SKM-1 (cell line): ENCODE measurements at regions not wholly inside any gene's neighbourhood (a gene's known extent, or its start where the extent isn't known, plus 50 kb on each side); places are given as distances from the start of the nearest gene placed in this dataset.
"Not testable (repeated sequence)": the region's sequence is repeated elsewhere in the genome, so short reads cannot be mapped to it uniquely, and the experiment has no call there.

Experiments used
- DNase-seq: peaks from one replicate; lab custom pipeline; 2025; ENCODE audit not compliant: unreplicated experiment; lab: John Stamatoyannopoulos, UW

DNA sequence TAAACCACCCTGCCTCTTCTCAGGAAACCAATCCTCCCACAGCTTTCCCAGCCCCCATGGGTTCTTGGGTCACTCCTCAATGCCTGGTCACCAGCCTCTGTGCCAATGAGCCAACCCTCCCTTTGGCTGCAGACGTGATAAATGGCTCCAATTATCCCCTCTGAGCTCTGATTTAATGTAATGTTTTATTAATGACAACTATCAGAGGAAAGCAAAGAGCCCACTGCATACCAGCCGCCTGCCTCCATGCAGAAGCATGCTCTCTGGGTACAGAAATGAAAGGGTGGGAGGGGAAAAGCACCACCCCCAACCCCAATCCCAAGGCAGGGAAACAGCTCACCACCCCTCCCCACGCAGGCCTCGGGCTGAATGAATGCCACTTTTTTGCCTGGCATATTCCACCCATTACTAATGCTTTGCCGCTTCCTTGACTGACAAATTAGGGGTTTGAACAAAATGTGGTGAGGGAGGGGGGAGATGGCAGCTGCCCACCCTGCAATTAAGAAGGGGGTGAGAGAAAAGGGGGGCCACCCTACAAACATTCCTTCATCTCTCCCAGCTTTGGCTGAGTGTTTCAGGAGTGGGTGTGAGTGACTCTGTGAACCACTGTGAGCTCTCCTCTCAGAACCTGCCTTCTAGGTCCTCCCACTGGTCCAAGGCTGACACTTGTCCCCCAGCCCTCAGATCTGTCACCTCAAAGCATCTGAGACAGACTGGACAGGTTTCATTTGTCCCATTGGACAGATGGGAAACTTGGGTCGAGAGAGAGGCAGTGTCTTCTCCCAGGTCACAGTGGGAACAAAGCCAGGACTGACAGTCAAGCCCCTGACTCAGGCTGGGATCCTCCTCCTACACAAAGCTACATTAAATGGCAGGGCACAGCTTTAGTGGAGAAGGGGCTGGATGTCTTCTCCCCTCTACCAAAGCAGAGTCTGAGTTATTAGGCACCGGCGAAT is 161.5 kb downstream of the TMEM132E start:
- DNase-seq = no peak

DNA sequence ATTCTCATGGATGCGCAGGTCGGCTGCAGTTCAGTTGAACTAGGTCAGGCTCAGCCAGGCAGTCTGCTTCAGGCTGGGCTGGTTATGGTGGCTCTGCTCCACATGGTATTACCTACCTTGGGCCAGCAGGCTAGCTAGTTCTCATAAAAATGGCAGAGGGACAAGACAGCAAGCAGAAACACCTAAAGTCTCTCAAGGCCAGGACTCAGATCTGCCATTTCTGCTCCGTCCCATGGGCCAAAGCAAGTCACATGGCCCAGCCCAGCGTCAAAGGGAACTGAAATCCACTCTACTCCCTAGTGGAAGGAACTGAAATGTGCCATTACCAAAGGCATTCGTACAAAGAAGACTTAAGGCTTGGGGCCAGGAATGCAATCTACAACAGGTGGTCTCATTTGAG is 160.0 kb downstream of the TMEM132E start:
- no peak for DNase-seq

DNA sequence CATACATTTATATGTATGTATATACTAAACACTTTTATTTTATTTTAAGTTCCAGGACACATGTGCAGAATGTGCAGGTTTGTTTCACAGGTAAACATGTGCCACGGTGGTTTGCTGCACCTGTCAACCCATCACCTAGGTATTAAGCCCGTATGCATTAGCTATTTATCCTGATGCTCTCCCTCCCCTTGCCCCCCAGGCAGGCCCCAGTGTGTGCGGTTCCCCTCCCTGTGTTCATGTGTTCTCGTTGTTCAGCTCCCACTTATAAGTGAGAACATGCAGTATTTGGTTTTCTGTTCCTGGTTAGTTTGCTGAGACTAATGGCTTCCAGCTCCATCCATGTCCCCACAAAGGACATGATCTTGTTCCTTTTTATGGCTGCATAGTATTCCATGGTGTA is 158.3 kb downstream of the TMEM132E start:
- DNase-seq = not testable (repeated sequence)

DNA sequence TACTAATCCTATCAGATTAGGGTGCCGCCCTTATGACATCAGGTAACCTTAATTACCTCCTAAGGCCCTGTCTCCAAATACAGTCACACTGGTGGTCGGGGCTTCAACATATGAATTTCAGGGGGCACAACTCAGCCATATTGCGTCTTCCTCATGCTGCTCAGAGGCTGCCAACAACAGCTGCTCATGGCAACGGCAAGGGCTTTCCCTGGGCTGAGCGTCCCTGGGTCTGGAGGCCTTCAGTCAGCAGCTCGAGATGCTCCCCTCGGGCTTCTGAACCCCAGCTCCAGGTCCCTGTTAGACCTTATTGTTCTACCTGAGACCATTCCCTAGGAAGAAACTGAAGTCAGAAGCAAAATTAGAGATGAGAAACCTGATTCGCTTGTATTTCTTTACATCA is 157.2 kb downstream of the TMEM132E start:
- no peak for DNase-seq

DNA sequence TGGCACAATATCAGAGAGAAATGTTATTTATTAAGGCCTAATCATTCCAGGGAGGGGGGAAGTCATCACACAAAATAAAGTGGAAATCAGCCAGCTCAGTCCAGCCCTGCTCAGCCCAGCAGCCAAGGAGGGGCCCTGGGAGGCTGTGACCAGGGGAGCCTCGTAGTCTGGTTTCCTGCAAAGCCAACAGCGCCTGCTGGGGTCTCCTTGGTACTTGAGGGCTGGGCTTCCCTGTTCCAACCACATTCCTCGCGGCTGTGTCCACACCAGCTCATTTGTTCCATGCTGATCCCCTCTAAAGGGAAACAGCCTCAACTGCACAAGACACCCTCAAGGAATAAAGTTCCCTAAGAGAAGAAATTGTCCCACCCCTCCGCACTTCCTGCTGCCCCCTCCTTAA is 154.0 kb downstream of the TMEM132E start:
- DNase-seq = no peak

DNA sequence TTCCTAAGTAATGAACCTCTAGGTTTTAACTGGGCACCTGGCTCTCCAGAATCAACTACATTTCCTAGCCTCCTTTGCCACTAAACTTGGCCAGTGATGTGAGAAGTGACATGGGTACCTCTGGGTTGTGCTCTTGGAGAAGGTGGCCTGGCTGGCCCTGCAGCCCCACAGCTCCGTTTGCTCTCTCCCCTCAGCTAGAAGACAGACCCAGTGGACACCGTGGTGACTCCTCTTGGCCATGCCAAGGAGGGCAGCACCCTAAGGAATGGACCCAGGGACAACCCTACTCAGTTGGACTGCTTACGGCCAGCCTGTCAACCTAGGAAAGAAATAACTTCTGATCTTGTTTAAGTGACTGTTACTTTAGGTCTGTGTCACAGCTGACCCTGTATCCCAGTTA is 151.4 kb downstream of the TMEM132E start:
- DNase-seq = no peak

DNA sequence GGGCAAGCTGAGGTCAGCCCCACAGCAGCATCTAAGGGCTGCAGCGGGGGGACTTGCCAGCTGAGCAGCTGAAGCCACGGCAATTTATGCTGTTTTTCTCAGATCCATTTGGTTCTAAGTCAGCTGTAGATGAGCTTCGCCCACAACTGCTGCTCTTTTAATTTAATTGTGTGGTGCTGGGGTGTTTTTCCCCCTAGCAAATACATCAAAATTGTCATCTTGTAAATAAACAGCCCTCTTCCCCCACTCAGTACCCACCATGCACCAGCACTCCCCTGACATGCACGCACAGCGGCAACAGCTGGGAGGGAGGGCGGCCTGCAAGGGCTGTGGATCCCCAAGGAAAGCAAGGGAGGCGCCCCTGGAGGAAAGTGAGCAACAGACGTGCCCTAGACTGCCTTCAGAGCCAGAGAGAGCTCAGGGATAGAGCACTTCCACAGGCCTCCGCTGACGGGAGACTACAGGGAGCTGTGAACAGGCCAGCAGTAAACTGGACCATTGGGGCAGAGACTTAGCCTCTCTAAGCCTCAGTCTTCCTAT is 149.5 kb downstream of the TMEM132E start:
- no peak for DNase-seq

DNA sequence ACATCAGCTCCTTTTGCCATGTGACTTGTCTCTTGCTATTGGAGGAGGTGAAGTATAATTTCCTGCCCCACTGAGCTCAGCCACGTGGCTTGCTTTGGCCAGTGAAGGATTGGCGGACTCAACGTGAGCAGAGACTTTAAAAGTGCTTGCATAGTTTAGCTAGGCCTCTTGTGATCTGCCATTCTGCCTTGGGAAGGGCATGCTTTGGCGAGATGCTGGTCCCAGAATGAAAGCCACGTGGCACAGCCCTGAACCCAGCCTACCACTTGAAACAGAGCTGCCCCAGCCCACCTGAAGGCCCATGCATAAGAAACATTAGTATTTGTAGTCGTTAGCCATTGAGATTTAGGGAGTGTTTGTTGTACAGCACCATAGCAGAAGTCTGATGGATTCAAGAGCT is 148.2 kb downstream of the TMEM132E start:
- no peak for DNase-seq

DNA sequence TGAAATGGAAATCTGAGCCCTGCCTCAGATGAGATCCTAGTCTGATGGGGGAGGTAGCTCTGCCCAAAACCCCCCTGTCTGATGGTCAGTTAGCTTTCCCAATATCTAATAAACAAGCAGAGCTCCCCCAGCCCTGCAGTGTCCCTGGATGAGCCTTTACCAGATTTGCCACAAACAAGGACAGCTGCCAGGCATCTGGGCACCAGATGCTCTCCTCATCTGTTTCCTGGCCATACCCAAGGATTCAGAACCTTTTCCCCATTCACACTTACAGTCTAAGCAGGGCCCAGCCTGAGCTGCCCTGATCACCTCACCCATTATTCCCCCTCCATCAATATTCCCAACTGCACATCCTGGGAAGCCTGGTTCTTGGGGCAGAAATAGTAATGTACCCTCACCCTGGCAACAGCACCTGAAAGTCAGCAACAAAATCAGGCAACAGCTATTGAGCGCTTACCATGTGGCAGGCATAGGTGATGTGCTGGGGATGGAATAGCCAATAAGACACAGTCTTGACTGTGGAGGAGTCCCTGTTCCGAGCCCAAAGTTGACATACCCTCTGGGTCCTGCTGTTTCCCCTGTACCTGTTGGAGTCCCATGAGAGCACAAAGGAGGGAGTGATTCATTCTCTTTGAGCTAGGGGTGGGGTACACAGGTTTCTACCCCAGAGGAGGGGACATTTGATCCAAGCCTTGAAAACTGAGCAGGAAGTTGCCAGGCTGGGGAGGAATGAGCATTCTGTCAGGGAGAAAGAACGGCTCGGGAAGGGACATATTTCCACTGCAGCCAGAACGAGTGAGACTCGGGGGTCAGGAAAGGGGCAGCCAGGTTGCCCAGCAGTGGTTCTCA is 147.4 kb downstream of the TMEM132E start:
- DNase-seq = no peak

DNA sequence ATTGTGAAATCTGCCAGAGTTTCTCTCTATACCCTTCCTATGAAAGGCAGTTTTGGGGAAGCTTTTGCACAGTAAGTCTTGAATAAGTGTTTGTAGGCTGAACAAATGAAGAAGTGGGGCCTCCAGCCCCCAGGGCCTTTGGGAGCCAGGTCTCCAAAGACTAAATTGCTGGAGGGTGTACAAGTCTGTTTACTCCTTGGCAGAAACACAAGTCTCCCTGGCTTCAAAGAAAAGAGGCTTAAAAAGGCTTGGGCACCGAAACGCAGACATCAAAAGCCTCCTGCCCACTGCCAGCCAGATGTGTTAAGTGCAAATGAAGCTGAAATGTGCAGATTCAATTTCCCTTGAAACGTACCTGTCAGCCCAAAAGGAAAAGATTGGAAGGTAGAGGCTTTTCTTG is 146.3 kb downstream of the TMEM132E start:
- no peak for DNase-seq

DNA sequence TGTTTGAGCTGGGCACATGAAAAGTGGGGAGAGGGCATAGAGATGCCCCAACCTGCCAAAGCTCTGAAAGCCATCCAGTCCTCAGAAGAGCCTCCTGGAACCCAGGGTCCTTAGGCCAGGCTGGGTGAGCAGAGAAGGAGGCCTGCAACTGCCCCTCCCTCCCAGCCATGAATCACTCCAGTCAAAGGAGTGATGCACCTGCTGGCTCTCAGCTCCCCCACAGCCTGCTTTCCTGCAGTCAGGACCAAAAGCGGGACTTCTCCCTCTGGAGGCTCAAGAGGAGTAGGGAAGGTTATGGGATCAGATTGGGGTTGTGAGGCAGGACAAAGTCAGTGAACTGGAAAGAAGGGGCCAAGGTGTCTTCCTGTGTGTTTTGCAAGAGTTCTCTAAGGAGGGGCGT is 145.6 kb downstream of the TMEM132E start:
- DNase-seq = no peak

DNA sequence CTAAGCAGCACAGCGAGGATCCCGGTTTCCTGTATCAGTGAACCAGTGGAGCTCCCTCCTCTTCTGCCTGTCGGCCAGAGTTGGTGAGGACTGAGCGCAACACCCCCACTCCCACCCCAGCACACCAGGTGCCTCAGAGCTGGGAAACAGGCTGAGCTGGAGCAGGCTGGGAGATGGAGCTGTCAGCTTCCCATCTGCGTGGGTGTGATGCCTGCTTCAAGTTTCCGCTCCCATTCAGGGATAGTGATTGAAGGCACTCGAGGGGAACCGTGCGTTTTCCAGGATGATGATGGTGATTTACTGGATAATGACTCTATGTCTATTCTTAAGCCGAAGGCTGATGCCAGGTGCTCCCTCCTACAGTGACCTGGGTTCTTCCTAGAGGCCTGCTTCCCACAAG is 144.5 kb downstream of the TMEM132E start:
- no peak for DNase-seq

DNA sequence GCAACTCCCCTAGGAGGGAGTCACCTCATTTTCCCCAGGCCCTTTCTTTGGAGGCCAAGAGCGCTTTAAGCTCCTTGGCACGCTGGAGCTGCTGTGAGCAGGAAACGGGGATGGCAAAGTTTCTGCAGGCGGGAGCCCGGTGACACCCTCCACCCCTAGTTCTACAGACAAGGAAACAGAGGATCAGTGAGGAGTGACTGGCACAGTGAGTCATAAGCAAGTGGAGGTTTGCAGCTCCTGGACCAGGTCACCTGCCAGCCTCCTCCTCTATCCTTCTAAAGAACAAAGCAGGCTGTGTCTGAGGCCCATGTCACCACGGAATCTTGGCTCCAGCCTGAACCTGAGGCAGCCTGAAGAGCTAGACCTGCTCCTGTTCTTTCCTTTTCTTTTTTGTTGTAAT is 141.9 kb downstream of the TMEM132E start:
- no peak for DNase-seq

DNA sequence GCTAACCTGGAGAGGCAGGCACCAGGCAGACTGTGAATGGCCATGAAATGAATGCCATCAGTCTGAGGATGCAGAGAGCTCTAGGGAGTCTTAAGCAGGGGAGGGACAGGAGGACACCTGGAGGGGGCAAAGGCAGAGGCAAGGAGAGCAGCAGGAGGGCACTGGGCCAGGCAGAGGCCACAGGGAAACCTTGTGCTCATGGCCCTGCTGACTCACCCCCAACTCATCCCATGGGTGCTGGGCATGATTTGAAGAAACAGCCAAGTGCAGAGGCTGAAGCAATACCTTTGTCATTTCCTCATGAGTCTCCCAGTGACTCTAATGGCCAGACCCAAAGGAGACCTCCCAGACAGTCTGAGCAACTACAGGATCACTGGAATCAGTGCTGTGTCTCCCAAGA is 141.4 kb downstream of the TMEM132E start:
- DNase-seq = no peak

DNA sequence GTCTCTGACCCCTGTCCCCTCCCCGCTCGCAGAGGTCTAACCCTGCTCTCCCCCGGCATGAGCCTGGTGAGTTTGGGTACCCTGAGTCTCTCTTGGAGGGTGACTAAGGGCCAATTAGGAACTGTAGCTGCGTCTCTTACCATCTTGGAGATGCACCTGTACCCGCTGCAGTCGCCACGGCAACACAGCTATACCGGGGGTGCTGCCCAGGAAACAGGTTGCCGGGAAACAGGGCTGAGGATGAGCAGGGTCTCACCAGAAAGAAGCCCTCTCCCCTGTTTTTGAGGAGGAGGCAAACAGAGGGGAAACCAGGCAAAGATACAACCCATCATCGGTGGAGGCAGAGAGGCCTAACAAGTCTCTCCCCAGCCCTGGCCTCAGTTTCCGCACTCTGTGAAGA is 140.2 kb downstream of the TMEM132E start:
- no peak for DNase-seq

DNA sequence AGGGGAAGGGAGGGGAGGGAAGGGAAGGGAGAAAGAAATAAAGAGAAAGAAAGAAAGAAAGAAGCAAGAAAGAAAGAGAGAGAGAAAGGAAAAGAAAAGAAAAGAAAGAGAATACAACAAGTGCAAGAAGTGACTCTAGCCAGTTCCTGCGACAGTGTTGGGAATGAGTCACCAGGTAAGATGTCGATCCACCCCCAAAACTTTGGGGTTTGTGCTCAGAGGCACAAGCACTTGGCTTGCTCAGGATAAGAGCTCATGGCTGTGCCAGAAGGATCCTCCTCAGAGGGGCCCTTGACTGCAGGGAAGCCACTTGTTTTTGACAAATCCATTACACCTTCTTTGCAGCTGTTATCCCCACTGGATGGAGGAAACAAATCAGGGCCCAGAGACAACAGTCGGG is 137.7 kb downstream of the TMEM132E start:
- DNase-seq = no peak

DNA sequence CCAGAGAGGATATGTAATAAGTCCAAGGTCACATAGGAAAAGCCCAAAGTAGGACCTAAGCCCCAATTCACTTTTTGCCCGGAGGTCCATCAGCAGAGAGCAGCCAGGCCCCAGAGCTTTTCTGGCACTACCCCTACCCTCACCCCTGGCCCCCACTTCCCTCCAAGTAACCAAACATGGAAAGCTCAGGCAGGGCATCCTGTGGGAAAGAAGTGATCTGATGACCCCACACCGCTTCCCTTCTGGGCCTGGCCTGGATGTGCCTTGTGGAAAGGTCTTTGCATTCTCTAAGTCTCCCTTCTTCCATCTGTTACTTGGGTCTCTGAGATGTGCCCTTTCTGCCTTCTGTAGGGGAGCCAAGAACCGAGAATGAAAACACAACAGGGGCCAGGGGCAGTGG is 136.9 kb downstream of the TMEM132E start:
- no peak for DNase-seq

DNA sequence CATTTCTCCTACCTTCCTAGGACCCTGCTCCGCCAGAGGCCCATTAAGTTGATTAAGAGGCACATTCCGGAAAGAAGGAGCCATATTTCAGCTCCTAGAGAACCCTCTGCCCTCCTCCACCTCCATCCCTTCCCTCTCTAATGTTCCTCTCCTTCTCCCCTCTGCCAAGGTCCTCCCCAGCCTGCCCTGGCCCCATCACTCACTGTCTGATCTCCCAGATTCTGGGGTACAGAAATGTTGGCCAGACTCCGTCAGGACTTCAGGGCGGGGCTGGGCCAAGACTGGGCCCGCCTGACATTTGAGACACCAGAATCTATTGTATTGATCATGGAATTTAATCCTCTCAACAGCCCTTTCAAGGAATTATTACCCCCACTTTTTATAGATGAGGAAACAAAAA is 136.1 kb downstream of the TMEM132E start:
- no peak for DNase-seq

DNA sequence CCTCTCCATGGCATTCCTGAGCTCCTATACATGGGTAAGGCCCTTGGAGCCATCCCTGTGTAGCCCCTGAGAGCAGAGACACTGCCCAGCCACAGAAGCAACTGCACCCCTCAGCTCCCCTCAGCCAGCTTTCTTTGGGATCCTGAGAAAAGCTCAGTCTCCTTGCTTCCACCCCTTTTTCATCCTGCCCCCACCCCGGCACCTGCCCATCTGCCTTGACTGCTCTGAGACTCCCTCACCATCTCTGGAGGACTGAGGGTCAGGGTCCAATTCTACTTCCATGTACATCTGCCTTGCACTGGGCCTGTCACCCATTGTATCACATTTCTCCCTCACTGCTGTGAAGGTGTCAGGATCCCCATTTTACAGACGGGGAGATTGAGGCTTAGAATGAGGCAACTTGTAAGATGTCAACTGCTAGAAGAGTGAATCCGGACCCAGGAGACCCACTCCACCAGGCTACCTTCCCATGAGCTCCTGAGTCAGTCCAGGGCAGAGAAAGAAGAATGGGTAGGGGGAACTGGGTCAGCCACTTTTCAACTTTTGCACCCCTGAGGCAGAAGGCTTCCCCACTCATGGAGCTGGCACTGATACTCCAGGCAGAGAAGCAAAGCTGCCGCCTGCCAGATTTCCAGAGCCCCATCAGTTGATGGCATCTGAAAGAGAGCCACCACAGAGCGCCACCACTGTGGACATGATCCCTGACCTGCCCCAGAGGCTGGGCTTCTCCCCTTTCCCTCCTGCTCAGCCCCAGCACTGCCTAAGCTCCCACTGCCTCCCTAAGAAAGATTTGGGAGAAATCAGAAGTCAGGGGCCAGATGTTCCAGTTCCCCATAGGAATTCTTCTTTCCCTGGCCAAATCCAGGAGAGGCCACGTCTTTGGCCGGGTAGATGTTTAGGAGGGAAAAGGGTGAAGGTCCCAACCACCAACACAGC is 135.4 kb downstream of the TMEM132E start:
- no peak for DNase-seq

DNA sequence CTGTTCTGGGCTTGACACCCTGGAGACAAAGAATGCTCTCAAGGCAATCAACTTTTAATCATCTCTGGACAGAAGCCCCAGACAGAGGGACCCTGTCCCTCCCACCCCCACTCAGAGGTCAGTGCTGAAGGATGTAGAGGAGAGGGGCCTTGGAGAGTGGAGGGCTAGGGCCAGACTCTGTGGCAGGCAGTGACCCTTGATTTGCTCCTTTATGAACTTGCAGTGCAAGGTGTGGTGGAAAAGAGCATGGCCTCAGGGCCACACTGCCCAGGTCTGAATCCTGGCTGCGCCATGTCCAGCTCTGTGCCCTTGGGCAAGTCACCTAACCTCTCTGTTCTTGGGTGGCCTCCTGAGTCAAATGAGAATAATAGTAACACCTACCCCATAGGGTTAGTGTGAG is 134.3 kb downstream of the TMEM132E start:
- DNase-seq = no peak
